ENCODE measurements at regions not wholly inside any gene's neighbourhood (a gene's known extent, or its start where the extent isn't known, plus 50 kb on each side); places are given as distances from the start of the nearest gene placed in this dataset.

- TF ChIP-seq CTCF (IDR thresholded peaks at IDR 0.05) (no peak), POLR2AphosphoS5 (IDR thresholded peaks at IDR 0.05) (no peak), POLR2A (IDR thresholded peaks at IDR 0.05) (no peak)
Observed at GRCh38 chr6:150715133-150715532, 115.4 kb downstream of the PLEKHG1 start.
